Fibroblast of mammary gland (primary cell): ENCODE measurements at regions not wholly inside any gene's neighbourhood (a gene's known extent, or its start where the extent isn't known, plus 50 kb on each side); places are given as distances from the start of the nearest gene placed in this dataset.

Experiments used
- DNase-seq: peaks from one replicate; pipeline ENCODE4 v3.0.0-alpha.2; 2010; ENCODE audit warnings: low read depth
- H3K4me3 ChIP-seq: 2 replicates; pipeline ENCODE4 v1.5.1; 2011; ENCODE audit warnings: low read depth, mild to moderate bottlenecking, low read length, moderate library complexity; ENCODE audit not compliant: control insufficient read depth
- CTCF ChIP-seq: conservative IDR thresholded peaks from 2 replicates; pipeline ENCODE4 v1.5.1; 2011; ENCODE audit warnings: low read depth, low read length, inconsistent platforms; ENCODE audit not compliant: control insufficient read depth, insufficient read depth

- DNase-seq = no peak
- no peak overlapping the region for H3K4me3 ChIP-seq
- no peak for TF ChIP-seq CTCF
These were observed 161.2 kb downstream of the COPRS start for GRCh38 chr17:31697838-31698237.

GRCh38 chr17:31696703-31697325 is 162.2 kb downstream of the COPRS start:
- DNase-seq = no peak
- TF ChIP-seq CTCF = no peak
- H3K4me3 ChIP-seq = no peak overlapping the region

GRCh38 chr17:31696184-31696602 is 162.9 kb downstream of the COPRS start:
- DNase-seq = peak; percentile 93
- peak; percentile 39 for TF ChIP-seq CTCF
- no peak overlapping the region for H3K4me3 ChIP-seq

- no peak for TF ChIP-seq CTCF
- H3K4me3 ChIP-seq = no peak overlapping the region
- peak; percentile 59 for DNase-seq
These were observed 163.5 kb downstream of the COPRS start for GRCh38 chr17:31695456-31696090.

- TF ChIP-seq CTCF = no peak
- DNase-seq = no peak
- H3K4me3 ChIP-seq = no peak overlapping the region
These were observed 165.4 kb downstream of the COPRS start for GRCh38 chr17:31693433-31694220.

- DNase-seq = no peak
- H3K4me3 ChIP-seq = no peak overlapping the region
- no peak for TF ChIP-seq CTCF
These were observed 166.4 kb downstream of the COPRS start for GRCh38 chr17:31692632-31693031.
